ENCODE measurements at regions not wholly inside any gene's neighbourhood (a gene's known extent, or its start where the extent isn't known, plus 50 kb on each side); places are given as distances from the start of the nearest gene placed in this dataset.

GRCh38 chr5:126195410-126196100 lies 227.7 kb upstream of the GRAMD2B start:
- DNase-seq: no peak
- H3K27me3 Mint-ChIP-seq: no peaks in the 10 kb centered on the region
- no peaks in the 10 kb centered on the region for H3K4me1 Mint-ChIP-seq (ENCODE audit: low read depth)
- Histone ChIP-seq H3K27ac (ENCODE audit: low read depth in 1 of 2, low read length in 2 of 2) (no peak overlapping the region), H3K9me3 (ENCODE audit: control insufficient read depth in 1 of 2, insufficient read depth in 1 of 2, low read length in 2 of 2) (peaks cover 0 to 3% of the 10 kb centered on the region in 2 experiments), H3K36me3 (ENCODE audit: insufficient read depth, low read length) (no peaks in the 10 kb centered on the region), H3K4me3 (ENCODE audit: low read length) (no peak overlapping the region), H3K27me3 (ENCODE audit: control insufficient read depth in 1 of 2, insufficient read depth in 2 of 2, low read length in 2 of 2) (no peaks in the 10 kb centered on the region), H3K4me1 (ENCODE audit: insufficient read depth, low read length) (no peaks in the 10 kb centered on the region)
- intact Hi-C loops (cut with DNase I, micrococcal nuclease): no loop called here
- no peaks in the 10 kb centered on the region for H3K36me3 Mint-ChIP-seq (ENCODE audit: low read depth)
- H3K4me3 Mint-ChIP-seq: no peak overlapping the region
- ChIA-PET POLR2A (no interaction called here), CTCF (no interaction called here)
- no peak for ATAC-seq (ENCODE audit: poor library complexity)
- peaks cover 4% of the 10 kb centered on the region for H3K9me3 Mint-ChIP-seq
- H3K27ac Mint-ChIP-seq: no peak overlapping the region
- TF ChIP-seq, protein P1, sequence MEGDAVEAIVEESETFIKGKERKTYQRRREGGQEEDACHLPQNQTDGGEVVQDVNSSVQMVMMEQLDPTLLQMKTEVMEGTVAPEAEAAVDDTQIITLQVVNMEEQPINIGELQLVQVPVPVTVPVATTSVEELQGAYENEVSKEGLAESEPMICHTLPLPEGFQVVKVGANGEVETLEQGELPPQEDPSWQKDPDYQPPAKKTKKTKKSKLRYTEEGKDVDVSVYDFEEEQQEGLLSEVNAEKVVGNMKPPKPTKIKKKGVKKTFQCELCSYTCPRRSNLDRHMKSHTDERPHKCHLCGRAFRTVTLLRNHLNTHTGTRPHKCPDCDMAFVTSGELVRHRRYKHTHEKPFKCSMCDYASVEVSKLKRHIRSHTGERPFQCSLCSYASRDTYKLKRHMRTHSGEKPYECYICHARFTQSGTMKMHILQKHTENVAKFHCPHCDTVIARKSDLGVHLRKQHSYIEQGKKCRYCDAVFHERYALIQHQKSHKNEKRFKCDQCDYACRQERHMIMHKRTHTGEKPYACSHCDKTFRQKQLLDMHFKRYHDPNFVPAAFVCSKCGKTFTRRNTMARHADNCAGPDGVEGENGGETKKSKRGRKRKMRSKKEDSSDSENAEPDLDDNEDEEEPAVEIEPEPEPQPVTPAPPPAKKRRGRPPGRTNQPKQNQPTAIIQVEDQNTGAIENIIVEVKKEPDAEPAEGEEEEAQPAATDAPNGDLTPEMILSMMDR (IDR thresholded peaks at IDR 0.05): no peak

DNA sequence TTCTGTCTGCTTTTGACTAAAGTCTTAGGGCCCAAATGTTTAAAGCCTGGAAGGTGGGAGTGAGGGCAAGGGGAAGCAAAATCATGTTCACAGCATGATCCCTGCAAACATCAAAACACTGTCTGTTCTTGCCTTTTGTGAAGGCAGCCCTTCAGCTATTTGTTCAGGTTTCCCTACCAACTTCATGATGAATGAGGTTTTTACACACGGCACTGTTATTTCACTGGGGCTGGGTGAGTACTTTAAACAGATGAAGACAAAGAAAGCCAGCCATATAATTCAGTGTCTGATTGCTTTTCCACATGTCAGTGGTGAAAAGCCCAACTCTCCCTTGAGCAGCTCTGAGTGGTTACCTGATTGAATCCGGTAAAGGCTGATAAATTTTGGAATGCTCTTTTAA lies 224.7 kb upstream of the GRAMD2B start:
- intact Hi-C loops (cut with DNase I, micrococcal nuclease): no loop called here
- Mint-ChIP-seq H3K4me3 (no peak overlapping the region), H3K27me3 (no peaks in the 10 kb centered on the region), H3K27ac (no peak overlapping the region), H3K9me3 (peaks cover 4% of the 10 kb centered on the region), H3K4me1 (ENCODE audit: low read depth) (no peaks in the 10 kb centered on the region), H3K36me3 (ENCODE audit: low read depth) (no peaks in the 10 kb centered on the region)
- Histone ChIP-seq H3K4me3 (ENCODE audit: low read length) (no peak overlapping the region), H3K4me1 (ENCODE audit: insufficient read depth, low read length) (no peaks in the 10 kb centered on the region), H3K36me3 (ENCODE audit: insufficient read depth, low read length) (no peaks in the 10 kb centered on the region), H3K27me3 (ENCODE audit: control insufficient read depth in 1 of 2, insufficient read depth in 2 of 2, low read length in 2 of 2) (no peaks in the 10 kb centered on the region), H3K27ac (ENCODE audit: low read depth in 1 of 2, low read length in 2 of 2) (no peak overlapping the region), H3K9me3 (ENCODE audit: control insufficient read depth in 1 of 2, insufficient read depth in 1 of 2, low read length in 2 of 2) (no peaks in the 10 kb centered on the region)
- ChIA-PET POLR2A (no interaction called here), CTCF (no interaction called here)
- no peak for DNase-seq
- TF ChIP-seq, protein P1 (IDR thresholded peaks at IDR 0.05): no peak
- ATAC-seq (ENCODE audit: poor library complexity): no peak

GRCh38 chr5:126199467-126199866 lies 223.7 kb upstream of the GRAMD2B start:
- H3K4me1 Mint-ChIP-seq (ENCODE audit: low read depth): no peaks in the 10 kb centered on the region
- POLR2A ChIA-PET: no interaction called here
- no peaks in the 10 kb centered on the region for H3K9me3 ChIP-seq (ENCODE audit: control insufficient read depth in 1 of 2, insufficient read depth in 1 of 2, low read length in 2 of 2)
- DNase-seq (no peak), ATAC-seq (ENCODE audit: poor library complexity) (no peak)
- H3K27me3 ChIP-seq (ENCODE audit: control insufficient read depth in 1 of 2, insufficient read depth in 2 of 2, low read length in 2 of 2): no peaks in the 10 kb centered on the region
- no peaks in the 10 kb centered on the region for H3K27me3 Mint-ChIP-seq
- H3K36me3 Mint-ChIP-seq (ENCODE audit: low read depth): no peaks in the 10 kb centered on the region
- peaks cover 4% of the 10 kb centered on the region for H3K9me3 Mint-ChIP-seq
- H3K27ac Mint-ChIP-seq: no peak overlapping the region
- TF ChIP-seq, protein P1 (IDR thresholded peaks at IDR 0.05): no peak
- no peak overlapping the region for H3K4me3 Mint-ChIP-seq
- no peaks in the 10 kb centered on the region for H3K4me1 ChIP-seq (ENCODE audit: insufficient read depth, low read length)
- no peak overlapping the region for H3K4me3 ChIP-seq (ENCODE audit: low read length)
- CTCF ChIA-PET: interaction anchor here (1.3 kb wide), 1 partner anchor 11 kb away, joined by 3 read pairs; no protein-coding TSS in a partner anchor
- H3K27ac ChIP-seq (ENCODE audit: low read depth in 1 of 2, low read length in 2 of 2): no peak overlapping the region
- no peaks in the 10 kb centered on the region for H3K36me3 ChIP-seq (ENCODE audit: insufficient read depth, low read length)
- intact Hi-C loops (cut with DNase I, micrococcal nuclease): no loop called here

Measured in CD4-positive, alpha-beta T cell (primary cell).